ENCODE measurements at regions not wholly inside any gene's neighbourhood (a gene's known extent, or its start where the extent isn't known, plus 50 kb on each side); places are given as distances from the start of the nearest gene placed in this dataset.
"Not testable (repeated sequence)": the region's sequence is repeated elsewhere in the genome, so short reads cannot be mapped to it uniquely, and the experiment has no call there.

- H3K9ac ChIP-seq (ENCODE audit: low read depth, low read length); H3K36me3 ChIP-seq (ENCODE audit: insufficient read depth, low read length); H3K4me1 ChIP-seq (ENCODE audit: insufficient read depth, low read length); H3K9me3 ChIP-seq (ENCODE audit: control insufficient read depth, insufficient read depth, low read length): not testable (repeated sequence)
Observed at GRCh38 chr21:13843081-13843480, 233.5 kb downstream of the POTED start.

- not testable (repeated sequence) for H3K36me3 ChIP-seq (ENCODE audit: insufficient read depth, low read length); H3K9ac ChIP-seq (ENCODE audit: low read depth, low read length); H3K4me1 ChIP-seq (ENCODE audit: insufficient read depth, low read length); H3K9me3 ChIP-seq (ENCODE audit: control insufficient read depth, insufficient read depth, low read length)
Observed at GRCh38 chr21:13827666-13828065, 218.1 kb downstream of the POTED start.

- H3K9ac ChIP-seq (ENCODE audit: low read depth, low read length), result no peak overlapping the region
- H3K4me1 ChIP-seq (ENCODE audit: insufficient read depth, low read length), result no peaks in the 10 kb centered on the region
- H3K9me3 ChIP-seq (ENCODE audit: control insufficient read depth, insufficient read depth, low read length), result no peaks in the 10 kb centered on the region
- no peaks in the 10 kb centered on the region for H3K36me3 ChIP-seq (ENCODE audit: insufficient read depth, low read length)
Observed at GRCh38 chr21:13827201-13827600, 217.6 kb downstream of the POTED start.

GRCh38 chr21:13826511-13826910, 216.9 kb downstream of the POTED start:
- not testable (repeated sequence) for H3K9ac ChIP-seq (ENCODE audit: low read depth, low read length); H3K9me3 ChIP-seq (ENCODE audit: control insufficient read depth, insufficient read depth, low read length); H3K36me3 ChIP-seq (ENCODE audit: insufficient read depth, low read length); H3K4me1 ChIP-seq (ENCODE audit: insufficient read depth, low read length)

- H3K4me1 ChIP-seq (ENCODE audit: insufficient read depth, low read length); H3K9me3 ChIP-seq (ENCODE audit: control insufficient read depth, insufficient read depth, low read length); H3K36me3 ChIP-seq (ENCODE audit: insufficient read depth, low read length); H3K9ac ChIP-seq (ENCODE audit: low read depth, low read length): not testable (repeated sequence)
Observed at GRCh38 chr21:13825218-13825778, 215.7 kb downstream of the POTED start.

- not testable (repeated sequence) for H3K4me1 ChIP-seq (ENCODE audit: insufficient read depth, low read length); H3K9me3 ChIP-seq (ENCODE audit: control insufficient read depth, insufficient read depth, low read length); H3K36me3 ChIP-seq (ENCODE audit: insufficient read depth, low read length); H3K9ac ChIP-seq (ENCODE audit: low read depth, low read length)
Observed at GRCh38 chr21:13820286-13820685, 210.7 kb downstream of the POTED start.

- H3K4me1 ChIP-seq (ENCODE audit: insufficient read depth, low read length); H3K9ac ChIP-seq (ENCODE audit: low read depth, low read length); H3K9me3 ChIP-seq (ENCODE audit: control insufficient read depth, insufficient read depth, low read length); H3K36me3 ChIP-seq (ENCODE audit: insufficient read depth, low read length): not testable (repeated sequence)
Observed at GRCh38 chr21:13812191-13812590, 202.6 kb downstream of the POTED start.

- not testable (repeated sequence) for H3K9me3 ChIP-seq (ENCODE audit: control insufficient read depth, insufficient read depth, low read length); H3K36me3 ChIP-seq (ENCODE audit: insufficient read depth, low read length); H3K9ac ChIP-seq (ENCODE audit: low read depth, low read length); H3K4me1 ChIP-seq (ENCODE audit: insufficient read depth, low read length)
Observed at GRCh38 chr21:13810559-13810958, 201.0 kb downstream of the POTED start.

- H3K4me1 ChIP-seq (ENCODE audit: insufficient read depth, low read length); H3K9me3 ChIP-seq (ENCODE audit: control insufficient read depth, insufficient read depth, low read length); H3K36me3 ChIP-seq (ENCODE audit: insufficient read depth, low read length); H3K9ac ChIP-seq (ENCODE audit: low read depth, low read length): not testable (repeated sequence)
Observed at GRCh38 chr21:13806444-13806843, 196.9 kb downstream of the POTED start.

GRCh38 chr21:13802757-13803156, 193.2 kb downstream of the POTED start:
- not testable (repeated sequence) for H3K9ac ChIP-seq (ENCODE audit: low read depth, low read length); H3K4me1 ChIP-seq (ENCODE audit: insufficient read depth, low read length); H3K9me3 ChIP-seq (ENCODE audit: control insufficient read depth, insufficient read depth, low read length); H3K36me3 ChIP-seq (ENCODE audit: insufficient read depth, low read length)

Measured in ES-I3 (cell line).